Small intestine (tissue), 7 donors: ENCODE measurements at regions not wholly inside any gene's neighbourhood (a gene's known extent, or its start where the extent isn't known, plus 50 kb on each side); places are given as distances from the start of the nearest gene placed in this dataset.
"Not testable (repeated sequence)": the region's sequence is repeated elsewhere in the genome, so short reads cannot be mapped to it uniquely, and the experiment has no call there.

ENCODE experiments used
- DNase-seq, 2 donors: peaks; one replicate each; pipeline versions ENCODE4 v3.0.0 to v3.0.0-alpha.2; 2013
- FAIRE-seq: peaks from 2 replicates; lab custom pipeline; 2012; peaks lifted over from hg19 to GRCh38; lab: Jason Lieb, UNC
- H3K27ac ChIP-seq, 3 donors: one replicate each; pipeline ENCODE4 v1.5.1; 2013; ENCODE audit warnings: low read length in 2 of 3, mild to moderate bottlenecking in 2 of 3, control low read depth in 1 of 3, inconsistent platforms in 1 of 3, low read depth in 1 of 3, moderate library complexity in 1 of 3
- H3K27me3 ChIP-seq, 3 donors: one replicate each; pipeline ENCODE4 v1.6.1; 2013; ENCODE audit warnings: low read length in 3 of 3, inconsistent platforms in 1 of 3; ENCODE audit not compliant: control insufficient read depth in 3 of 3, insufficient read depth in 3 of 3
- H3K36me3 ChIP-seq, 3 donors: one replicate each; pipeline ENCODE4 v1.6.1; 2013; ENCODE audit warnings: low read length in 3 of 3, inconsistent platforms in 1 of 3, low read depth in 1 of 3, mild to moderate bottlenecking in 1 of 3, moderate library complexity in 1 of 3; ENCODE audit not compliant: control insufficient read depth in 3 of 3, insufficient read depth in 2 of 3
- H3K4me1 ChIP-seq, 3 donors: one replicate each; pipeline ENCODE4 v1.6.1; 2013; ENCODE audit warnings: low read length in 2 of 3, inconsistent platforms in 1 of 3, low read depth in 1 of 3, mild to moderate bottlenecking in 1 of 3, moderate library complexity in 1 of 3; ENCODE audit not compliant: control insufficient read depth in 3 of 3, insufficient read depth in 2 of 3
- H3K4me3 ChIP-seq, 3 donors: one replicate each; pipeline ENCODE4 v1.5.1; 2013; ENCODE audit warnings: low read length in 3 of 3, control low read depth in 1 of 3, inconsistent platforms in 1 of 3, low read depth in 1 of 3, mild to moderate bottlenecking in 1 of 3, moderate library complexity in 1 of 3
- H3K9me3 ChIP-seq, 2 donors: one replicate each; pipeline ENCODE4 v1.6.1; 2013; ENCODE audit warnings: low read depth in 1 of 2, low read length in 1 of 2; ENCODE audit not compliant: control insufficient read depth in 2 of 2, insufficient read depth in 1 of 2
- WGBS, 3 donors: extraction: QIAGEN DNeasy Blood & Tissue Kit; methylation state at CpG; one replicate each; pipeline ENCODE4 v1.1.7; 2013; 5-methylcytosine and 5-hydroxymethylcytosine counted together
- donor health status: healthy with polysubstance abuse.
- donor health status: control.
- donor health status: control.
- donor health status: Bipolar disorder and iron deficiency.
- donor health status: healthy.

DNA sequence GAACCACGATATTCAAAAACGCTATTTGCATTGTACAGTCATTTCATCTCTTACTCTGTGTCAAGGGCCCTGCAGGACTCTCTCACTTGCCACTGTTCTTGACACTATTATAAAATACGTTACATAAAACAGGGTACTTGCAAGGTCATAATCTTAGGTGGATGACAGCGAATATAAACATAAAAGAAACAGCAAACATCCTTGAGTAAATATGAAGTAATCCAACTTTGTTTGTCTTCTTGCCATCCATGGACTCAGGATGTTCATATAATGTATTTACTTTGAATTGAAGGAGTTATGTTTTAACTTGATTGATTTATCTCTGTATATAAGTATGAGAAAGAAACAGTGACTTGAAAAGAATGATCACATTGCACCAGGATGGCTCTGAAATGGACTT, 106.6 kb downstream of the UGT2B4 start:
- DNase-seq, H3K9me3 ChIP-seq, H3K4me3 ChIP-seq, H3K4me1 ChIP-seq, H3K27me3 ChIP-seq, H3K36me3 ChIP-seq, H3K27ac ChIP-seq: not testable (repeated sequence)
- peak; percentile 82 for FAIRE-seq
- 58 to 70% (median 59%) methylated on average over 4 of the region's 4 CpGs for WGBS, 3 donors

DNA sequence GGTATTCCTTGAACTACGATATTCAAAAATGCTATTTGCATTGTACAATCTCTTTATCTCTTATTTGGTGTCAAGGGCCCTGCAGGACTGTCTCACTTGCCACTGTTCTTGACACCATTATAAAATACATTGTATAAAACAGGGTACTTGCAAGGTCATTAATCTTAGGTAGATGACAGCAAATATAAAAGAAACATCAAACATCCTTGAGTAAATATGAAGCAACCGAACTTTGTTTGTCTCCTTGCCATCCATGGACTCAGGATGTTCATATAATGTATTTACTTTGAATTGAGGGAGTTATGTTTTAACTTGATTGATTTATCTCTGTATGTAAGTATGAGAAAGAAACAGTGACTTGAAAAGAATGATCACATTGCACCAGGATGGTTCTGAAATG, 87.3 kb downstream of the UGT2B4 start:
- Histone ChIP-seq H3K9me3 (no peaks in the 10 kb centered on the region), H3K4me3 (no peak overlapping the region), H3K27me3 (no peaks in the 10 kb centered on the region), H3K36me3 (no peaks in the 10 kb centered on the region), H3K27ac (no peak overlapping the region), H3K4me1 (no peaks in the 10 kb centered on the region)
- WGBS, 3 donors: 55 to 70% (median 70%) methylated on average over 2 of the region's 2 CpGs
- no peak for FAIRE-seq
- no peak for DNase-seq

DNA sequence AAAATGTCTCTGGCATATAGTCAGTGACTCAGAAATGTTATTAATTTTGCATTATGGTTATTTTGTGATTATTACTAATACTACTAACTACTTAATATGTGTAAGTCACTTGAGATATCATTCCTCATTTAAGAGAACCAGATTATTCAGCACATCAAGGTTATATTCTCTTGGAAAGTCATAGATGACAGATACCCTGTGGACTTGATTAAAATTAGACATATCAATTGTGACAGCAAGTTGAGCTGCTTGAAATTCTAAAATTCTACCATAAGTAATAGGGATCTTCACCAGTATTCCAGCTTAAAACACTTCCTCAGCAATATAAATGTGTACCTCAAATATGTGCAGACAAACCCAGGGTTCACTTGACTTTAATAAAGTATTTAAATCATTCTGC, 83.7 kb downstream of the UGT2B4 start:
- H3K4me3 ChIP-seq, H3K27ac ChIP-seq, H3K27me3 ChIP-seq, H3K9me3 ChIP-seq, DNase-seq, H3K36me3 ChIP-seq, H3K4me1 ChIP-seq: not testable (repeated sequence)
- FAIRE-seq: peak; percentile 85

DNA sequence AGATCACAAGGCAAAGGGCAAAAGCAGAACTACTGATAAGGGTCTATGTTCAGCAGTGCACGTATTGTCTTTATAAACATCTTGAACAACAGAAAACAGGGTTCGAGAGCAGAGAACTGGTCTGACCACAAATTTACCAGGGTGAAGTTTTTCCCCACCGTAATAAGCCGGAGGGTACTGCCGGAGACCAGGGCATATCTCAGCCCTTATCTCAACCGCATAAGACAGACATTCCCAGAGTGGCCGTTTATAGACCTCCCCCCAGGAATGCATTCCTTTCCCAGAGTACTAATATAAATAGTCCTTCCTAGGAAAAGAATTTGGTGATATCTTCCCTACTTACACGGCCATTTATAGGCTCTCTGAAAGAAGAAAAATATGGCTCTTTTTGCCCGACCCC, 71.0 kb downstream of the UGT2B4 start:
- not testable (repeated sequence) for DNase-seq, H3K4me3 ChIP-seq, H3K9me3 ChIP-seq, H3K27me3 ChIP-seq, H3K36me3 ChIP-seq, H3K27ac ChIP-seq, H3K4me1 ChIP-seq, FAIRE-seq
- WGBS, 3 donors: 85 to 88% (median 87%) methylated on average over 9 of the region's 9 CpGs
